Right atrium auricular region (tissue), 2 donors: ENCODE measurements at regions not wholly inside any gene's neighbourhood (a gene's known extent, or its start where the extent isn't known, plus 50 kb on each side); places are given as distances from the start of the nearest gene placed in this dataset.
"Not testable (repeated sequence)": the region's sequence is repeated elsewhere in the genome, so short reads cannot be mapped to it uniquely, and the experiment has no call there.

Experiments
- DNase-seq: peaks from one replicate; pipeline ENCODE4 v3.0.0-alpha.2; 2019; ENCODE audit warnings: low spot score
- H3K27ac ChIP-seq, 2 donors: fragments of 200-600 bp; sonication (generic); 1 replicate in 1 of 2; 2 replicates in 1 of 2; pipeline ENCODE4 v1.5.1; 2016 to 2019
- H3K27me3 ChIP-seq, 2 donors: fragments of 200-600 bp; sonication (generic); one replicate each; pipeline versions ENCODE4 v1.5.1 to v1.6.0; 2017 to 2019
- H3K36me3 ChIP-seq: fragments of 200-600 bp; sonication (generic); one replicate; pipeline ENCODE4 v1.5.1; 2016
- H3K4me1 ChIP-seq, 2 donors: fragments of 200-600 bp; sonication (generic); one replicate each; pipeline versions ENCODE4 v1.5.1 to v1.6.0; 2017 to 2019
- H3K4me3 ChIP-seq, 2 donors: fragments of 200-600 bp; sonication (generic); 1 replicate in 1 of 2; 2 replicates in 1 of 2; pipeline ENCODE4 v1.5.1; 2017 to 2019; ENCODE audit warnings: mild to moderate bottlenecking in 1 of 2, moderate library complexity in 1 of 2
- H3K9me3 ChIP-seq, 2 donors: fragments of 200-600 bp; sonication (generic); one replicate each; pipeline ENCODE4 v1.5.1; 2019
- TF ChIP-seq, protein P1 (sequence below), 2 donors: fragments of 200-600 bp; sonication (generic); IDR thresholded peaks; one replicate each; pipeline ENCODE4 v1.5.1; 2019; ENCODE audit warnings: antibody characterized with exemption in 2 of 2

- no peak overlapping the region for H3K27ac ChIP-seq
- no peaks in the 10 kb centered on the region for H3K36me3 ChIP-seq
Measured at GRCh38 chr4:184281231-184282139, 63.8 kb upstream of the ENPP6 start.

DNA sequence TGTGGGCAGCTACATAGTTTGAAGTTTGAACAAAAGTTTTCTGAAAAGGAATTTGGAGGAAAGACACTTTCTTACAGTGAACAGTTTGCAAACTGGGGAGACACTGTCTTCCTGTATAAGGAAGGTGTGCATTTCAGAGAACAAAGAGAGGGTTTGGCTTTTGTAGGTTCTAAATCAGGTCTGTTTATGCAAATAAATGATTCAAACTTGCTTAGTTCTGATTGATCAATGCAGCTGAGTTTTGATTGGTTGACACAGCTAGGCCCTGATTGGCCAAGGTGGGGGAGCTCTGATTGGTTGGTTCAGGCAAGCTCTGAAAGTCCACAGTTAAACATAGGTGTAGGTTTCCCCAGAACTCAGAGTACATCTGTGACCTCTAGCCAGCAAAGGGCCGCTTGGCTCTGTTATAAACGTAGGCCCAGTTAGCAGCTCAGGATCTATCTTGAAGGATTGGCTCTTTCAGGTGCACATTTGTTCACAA lies 63.0 kb upstream of the ENPP6 start:
- peaks cover 0 to 3% of the 10 kb centered on the region in 2 donors for H3K9me3 ChIP-seq
- no peaks in the 10 kb centered on the region for H3K27me3 ChIP-seq
- DNase-seq, result peak; percentile 21
- H3K4me3 ChIP-seq, result no peak overlapping the region
- H3K36me3 ChIP-seq, result no peaks in the 10 kb centered on the region
- TF ChIP-seq, protein P1, sequence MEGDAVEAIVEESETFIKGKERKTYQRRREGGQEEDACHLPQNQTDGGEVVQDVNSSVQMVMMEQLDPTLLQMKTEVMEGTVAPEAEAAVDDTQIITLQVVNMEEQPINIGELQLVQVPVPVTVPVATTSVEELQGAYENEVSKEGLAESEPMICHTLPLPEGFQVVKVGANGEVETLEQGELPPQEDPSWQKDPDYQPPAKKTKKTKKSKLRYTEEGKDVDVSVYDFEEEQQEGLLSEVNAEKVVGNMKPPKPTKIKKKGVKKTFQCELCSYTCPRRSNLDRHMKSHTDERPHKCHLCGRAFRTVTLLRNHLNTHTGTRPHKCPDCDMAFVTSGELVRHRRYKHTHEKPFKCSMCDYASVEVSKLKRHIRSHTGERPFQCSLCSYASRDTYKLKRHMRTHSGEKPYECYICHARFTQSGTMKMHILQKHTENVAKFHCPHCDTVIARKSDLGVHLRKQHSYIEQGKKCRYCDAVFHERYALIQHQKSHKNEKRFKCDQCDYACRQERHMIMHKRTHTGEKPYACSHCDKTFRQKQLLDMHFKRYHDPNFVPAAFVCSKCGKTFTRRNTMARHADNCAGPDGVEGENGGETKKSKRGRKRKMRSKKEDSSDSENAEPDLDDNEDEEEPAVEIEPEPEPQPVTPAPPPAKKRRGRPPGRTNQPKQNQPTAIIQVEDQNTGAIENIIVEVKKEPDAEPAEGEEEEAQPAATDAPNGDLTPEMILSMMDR (IDR thresholded peaks at IDR 0.05), result no peak
- H3K27ac ChIP-seq, result no peak overlapping the region
- H3K4me1 ChIP-seq, result peaks cover 0 to 15% of the 10 kb centered on the region in 2 donors

More at GRCh38 chr4:184281231-184282139, 63.8 kb upstream of the ENPP6 start:
- Histone ChIP-seq H3K27me3 (no peaks in the 10 kb centered on the region), H3K9me3 (no peaks in the 10 kb centered on the region), H3K4me1 (peaks cover 0 to 15% of the 10 kb centered on the region in 2 donors), H3K4me3 (no peak overlapping the region)
- TF ChIP-seq, protein P1 (IDR thresholded peaks at IDR 0.05), result no peak
- DNase-seq, result peak; percentile 26

DNA sequence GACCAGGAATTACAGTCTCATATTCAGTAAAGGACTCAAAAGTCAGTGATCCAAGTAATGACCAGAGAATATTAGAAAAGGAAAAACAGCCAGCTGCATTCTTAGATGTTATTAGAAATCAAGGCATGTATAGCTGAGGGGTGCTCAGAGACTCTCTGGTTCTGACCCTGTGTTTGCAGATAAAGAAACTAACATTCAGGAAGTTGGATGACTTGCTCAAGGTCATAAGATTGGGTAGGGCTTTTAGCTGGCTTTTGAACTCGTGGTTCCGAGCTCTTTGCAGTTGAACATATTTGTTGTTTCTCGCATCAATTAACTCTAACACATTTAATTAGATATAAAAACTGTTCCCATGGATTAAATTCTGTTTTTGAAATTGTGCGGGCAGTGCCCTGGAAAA lies 62.5 kb upstream of the ENPP6 start:
- no peak overlapping the region for H3K27ac ChIP-seq
- peaks cover 0 to 3% of the 10 kb centered on the region in 2 donors for H3K9me3 ChIP-seq
- peaks cover 0 to 15% of the 10 kb centered on the region in 2 donors for H3K4me1 ChIP-seq
- no peak overlapping the region for H3K4me3 ChIP-seq
- no peaks in the 10 kb centered on the region for H3K36me3 ChIP-seq
- DNase-seq, result no peak
- TF ChIP-seq, protein P1 (IDR thresholded peaks at IDR 0.05), result no peak
- H3K27me3 ChIP-seq, result no peaks in the 10 kb centered on the region

- Histone ChIP-seq H3K27me3 (no peaks in the 10 kb centered on the region), H3K36me3 (no peaks in the 10 kb centered on the region)
Measured at GRCh38 chr4:184279496-184280061, 61.9 kb upstream of the ENPP6 start.

GRCh38 chr4:184277769-184278168 lies 60.1 kb upstream of the ENPP6 start:
- DNase-seq, result peak; percentile 11
- H3K27ac ChIP-seq, H3K36me3 ChIP-seq, H3K27me3 ChIP-seq, H3K9me3 ChIP-seq, H3K4me3 ChIP-seq: not testable (repeated sequence)
- H3K4me1 ChIP-seq, result peaks cover 0 to 15% of the 10 kb centered on the region in 2 donors

More at GRCh38 chr4:184279496-184280061, 61.9 kb upstream of the ENPP6 start:
- H3K4me1 ChIP-seq, result peaks cover 0 to 15% of the 10 kb centered on the region in 2 donors
- peak; percentile 16 for DNase-seq
- TF ChIP-seq, protein P1 (IDR thresholded peaks at IDR 0.05), result no peak
- H3K9me3 ChIP-seq, result peaks cover 0 to 3% of the 10 kb centered on the region in 2 donors
- no peak overlapping the region for H3K4me3 ChIP-seq
- no peak overlapping the region for H3K27ac ChIP-seq

- not testable (repeated sequence) for H3K27ac ChIP-seq, H3K4me3 ChIP-seq, H3K36me3 ChIP-seq, H3K4me1 ChIP-seq, H3K9me3 ChIP-seq, H3K27me3 ChIP-seq
- peak; percentile 38 for DNase-seq
Measured at GRCh38 chr4:184277010-184277409, 59.3 kb upstream of the ENPP6 start.

DNA sequence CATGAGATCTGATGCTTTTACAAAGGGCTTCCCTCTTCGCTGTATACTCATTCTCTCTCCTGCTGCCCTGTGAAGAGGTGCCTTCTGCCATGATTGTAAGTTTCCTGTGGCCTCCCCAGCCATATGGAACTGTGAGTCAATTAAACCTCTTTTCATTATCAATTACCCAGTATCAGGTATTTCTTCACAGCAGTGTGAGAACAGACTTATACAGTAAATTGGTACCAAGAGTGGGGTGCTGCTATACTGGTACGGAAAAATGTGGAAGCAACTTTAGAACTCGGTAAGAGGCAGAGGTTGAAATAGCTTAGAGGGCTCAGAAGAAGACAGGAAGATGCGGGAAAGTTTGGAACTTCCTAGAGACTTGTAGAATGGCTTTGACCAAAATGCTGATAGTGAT lies 58.7 kb upstream of the ENPP6 start:
- not testable (repeated sequence) for H3K36me3 ChIP-seq, H3K27me3 ChIP-seq, H3K4me3 ChIP-seq, DNase-seq, H3K27ac ChIP-seq, H3K9me3 ChIP-seq, H3K4me1 ChIP-seq
